ENCODE measurements at regions not wholly inside any gene's neighbourhood (a gene's known extent, or its start where the extent isn't known, plus 50 kb on each side); places are given as distances from the start of the nearest gene placed in this dataset.

- no peak for DNase-seq (ENCODE audit: low read depth in 4 of 4, low spot score in 3 of 4)
Measured at GRCh38 chr15:94829887-94830884, 598.8 kb downstream of the MCTP2 start.

GRCh38 chr15:94834000-94834399, 602.6 kb downstream of the MCTP2 start:
- no peak for DNase-seq (ENCODE audit: low read depth in 4 of 4, low spot score in 3 of 4)

- DNase-seq (ENCODE audit: low read depth in 4 of 4, low spot score in 3 of 4) = no peak
Measured at GRCh38 chr15:94834494-94834893, 603.1 kb downstream of the MCTP2 start.

- DNase-seq (ENCODE audit: low read depth in 4 of 4, low spot score in 3 of 4) = no peak
Measured at GRCh38 chr15:94838281-94838680, 606.9 kb downstream of the MCTP2 start.

GRCh38 chr15:94840794-94841783, 609.7 kb downstream of the MCTP2 start:
- DNase-seq (ENCODE audit: low read depth in 4 of 4, low spot score in 3 of 4) = no peak

GRCh38 chr15:94843060-94843459, 611.7 kb downstream of the MCTP2 start:
- no peak for DNase-seq (ENCODE audit: low read depth in 4 of 4, low spot score in 3 of 4)

- DNase-seq (ENCODE audit: low read depth in 4 of 4, low spot score in 3 of 4) = no peak
Measured at GRCh38 chr15:94844198-94844537, 612.8 kb downstream of the MCTP2 start.

GRCh38 chr15:94844538-94845389, 613.4 kb downstream of the MCTP2 start:
- peak; percentile 75 to 80 (median 77) for DNase-seq (ENCODE audit: low read depth in 4 of 4, low spot score in 3 of 4)

GRCh38 chr15:94845390-94845716, 614.0 kb downstream of the MCTP2 start:
- no peak for DNase-seq (ENCODE audit: low read depth in 4 of 4, low spot score in 3 of 4)

- no peak for DNase-seq (ENCODE audit: low read depth in 4 of 4, low spot score in 3 of 4)
Measured at GRCh38 chr15:94847325-94847724, 616.0 kb downstream of the MCTP2 start.

- DNase-seq (ENCODE audit: low read depth in 4 of 4, low spot score in 3 of 4) = no peak
Measured at GRCh38 chr15:94848054-94848453, 616.7 kb downstream of the MCTP2 start.

GRCh38 chr15:94855018-94855408, 623.7 kb downstream of the MCTP2 start:
- no peak for DNase-seq (ENCODE audit: low read depth in 4 of 4, low spot score in 3 of 4)

GRCh38 chr15:94855409-94856266, 624.3 kb downstream of the MCTP2 start:
- DNase-seq (ENCODE audit: low read depth in 4 of 4, low spot score in 3 of 4) = no peak

GRCh38 chr15:94856267-94856854, 625.0 kb downstream of the MCTP2 start:
- no peak for DNase-seq (ENCODE audit: low read depth in 4 of 4, low spot score in 3 of 4)

- no peak for DNase-seq (ENCODE audit: low read depth in 4 of 4, low spot score in 3 of 4)
Measured at GRCh38 chr15:94857466-94857865, 626.1 kb downstream of the MCTP2 start.

- DNase-seq (ENCODE audit: low read depth in 4 of 4, low spot score in 3 of 4) = no peak
Measured at GRCh38 chr15:94858011-94858410, 626.6 kb downstream of the MCTP2 start.

- DNase-seq (ENCODE audit: low read depth in 4 of 4, low spot score in 3 of 4) = no peak
Measured at GRCh38 chr15:94858449-94858848, 627.1 kb downstream of the MCTP2 start.

- DNase-seq (ENCODE audit: low read depth in 4 of 4, low spot score in 3 of 4) = no peak
Measured at GRCh38 chr15:94858920-94859319, 627.6 kb downstream of the MCTP2 start.

GRCh38 chr15:94864600-94864999, 633.2 kb downstream of the MCTP2 start:
- DNase-seq (ENCODE audit: low read depth in 4 of 4, low spot score in 3 of 4) = no peak
